H1 (cell line): ENCODE measurements at regions not wholly inside any gene's neighbourhood (a gene's known extent, or its start where the extent isn't known, plus 50 kb on each side); places are given as distances from the start of the nearest gene placed in this dataset.

Experiments used
- CTCF ChIA-PET: fragments of 300-600 bp; sonication (Branson Sonifier 250); formaldehyde crosslinking; loops from one replicate; lab custom pipeline; 2021; ENCODE audit not compliant: partially characterized antibody; lab: Charles Lee
- POLR2A ChIA-PET: fragments of 300-600 bp; sonication (Branson Sonifier 250); formaldehyde crosslinking; loops from one replicate; lab custom pipeline; 2021; ENCODE audit warnings: inconsistent platforms; ENCODE audit not compliant: partially characterized antibody; lab: Charles Lee
- DNase-seq, 2 experiments: peaks; one replicate each; pipeline versions ENCODE4 v3.0.0 to v3.0.0-alpha.2; 2010 to 2022; ENCODE audit warnings: low spot score in 2 of 2, low read depth in 1 of 2, mixed read lengths in 1 of 2
- FAIRE-seq: peaks from 2 replicates; lab custom pipeline; 2011; peaks lifted over from hg19 to GRCh38; lab: Jason Lieb, UNC
- H2AFZ ChIP-seq: 2 replicates; pipeline ENCODE4 v1.8.1; 2012; ENCODE audit warnings: low read length, inconsistent platforms
- H2AK5ac ChIP-seq: 2 replicates; pipeline ENCODE4 v1.6.1; 2013; ENCODE audit warnings: low read depth, low read length
- H2BK120ac ChIP-seq: replicated peaks from 2 replicates; pipeline ENCODE3; 2013; ENCODE audit warnings: low read depth, low read length, inconsistent platforms
- H2BK12ac ChIP-seq: 2 replicates; pipeline ENCODE4 v1.6.1; 2013; ENCODE audit warnings: low read depth, low read length
- H2BK15ac ChIP-seq: 2 replicates; pipeline ENCODE4 v1.6.1; 2013; ENCODE audit warnings: low read length
- H2BK20ac ChIP-seq: 2 replicates; pipeline ENCODE4 v1.6.1; 2013; ENCODE audit warnings: low read length
- H2BK5ac ChIP-seq: 2 replicates; pipeline ENCODE4 v1.6.1; 2013; ENCODE audit warnings: low read depth, low read length
- H3K14ac ChIP-seq: 2 replicates; pipeline ENCODE4 v1.6.1; 2013; ENCODE audit warnings: inconsistent platforms; ENCODE audit not compliant: insufficient read length
- H3K18ac ChIP-seq: 2 replicates; pipeline ENCODE4 v1.6.1; 2013; ENCODE audit warnings: low read length; ENCODE audit errors: extremely low read depth
- H3K23ac ChIP-seq: 2 replicates; pipeline ENCODE4 v1.6.1; 2013; ENCODE audit warnings: inconsistent platforms; ENCODE audit not compliant: insufficient read length
- H3K23me2 ChIP-seq: 2 replicates; pipeline ENCODE4 v1.6.1; 2013; ENCODE audit warnings: low read depth, low read length
- H3K27ac ChIP-seq: 2 replicates; pipeline ENCODE4 v1.6.1; 2011; ENCODE audit warnings: low read depth, low read length, inconsistent platforms
- H3K27me3 ChIP-seq, 4 experiments: replicated peaks in 1 of 4; 1 replicate in 1 of 4; 2 replicates in 3 of 4; pipeline versions ENCODE4 v1.6.1 to v1.8.1; 2011 to 2013; ENCODE audit warnings: low read length in 3 of 4, mild to moderate bottlenecking in 3 of 4, inconsistent platforms in 2 of 4, mixed read lengths in 2 of 4, moderate library complexity in 1 of 4; ENCODE audit not compliant: control insufficient read depth in 3 of 4, insufficient read depth in 3 of 4; ENCODE audit errors: extremely low read depth in 1 of 4
- H3K36me3 ChIP-seq, 4 experiments: 2 replicates each; pipeline versions ENCODE4 v1.6.1 to v1.8.1; 2011 to 2013; ENCODE audit warnings: mild to moderate bottlenecking in 4 of 4, low read length in 3 of 4, moderate library complexity in 2 of 4, control low read depth in 1 of 4, inconsistent platforms in 1 of 4; ENCODE audit not compliant: insufficient read depth in 4 of 4, control insufficient read depth in 2 of 4
- H3K4ac ChIP-seq: replicated peaks from 2 replicates; pipeline ENCODE3; 2013; ENCODE audit warnings: low read length, low read depth, mixed read lengths, inconsistent platforms; ENCODE audit not compliant: insufficient read length
- H3K4me1 ChIP-seq, 4 experiments: replicated peaks in 1 of 4; 1 replicate in 1 of 4; 2 replicates in 3 of 4; pipeline versions ENCODE4 v1.6.1 to v1.8.1; 2011 to 2013; ENCODE audit warnings: low read length in 3 of 4, inconsistent platforms in 2 of 4, mixed read lengths in 1 of 4; ENCODE audit not compliant: insufficient read depth in 4 of 4, control insufficient read depth in 3 of 4
- H3K4me2 ChIP-seq, 2 experiments: 2 replicates each; pipeline versions ENCODE4 v1.6.1 to v1.8.1; 2011 to 2013; ENCODE audit warnings: low read depth in 2 of 2, low read length in 2 of 2, control low read depth in 1 of 2, inconsistent platforms in 1 of 2, mild to moderate bottlenecking in 1 of 2; ENCODE audit not compliant: insufficient read depth in 1 of 2
- H3K4me3 ChIP-seq, 4 experiments: fragments of 200-600, 300-600 bp in 1 of 4; sonication (generic), shearing (Covaris generic), sonication (Bioruptor Twin) in 1 of 4; 2 replicates each; pipeline versions ENCODE4 v1.5.1 to v1.8.1; 2011 to 2016; ENCODE audit warnings: low read length in 4 of 4, low read depth in 3 of 4, control low read depth in 2 of 4, inconsistent platforms in 2 of 4, mild to moderate bottlenecking in 2 of 4, mixed read lengths in 1 of 4, moderate library complexity in 1 of 4; ENCODE audit not compliant: insufficient read depth in 2 of 4; ENCODE audit errors: extremely low read depth in 1 of 4
- H3K56ac ChIP-seq: replicated peaks from 2 replicates; pipeline ENCODE3; 2013; ENCODE audit warnings: low read depth, mild to moderate bottlenecking, mixed read lengths, low read length, inconsistent platforms; ENCODE audit not compliant: insufficient read length
- H3K79me1 ChIP-seq: 2 replicates; pipeline ENCODE4 v1.6.1; 2013; ENCODE audit warnings: low read depth, low read length, control low read depth
- H3K79me2 ChIP-seq, 2 experiments: 2 replicates each; pipeline versions ENCODE4 v1.6.1 to v1.8.1; 2012 to 2013; ENCODE audit warnings: low read length in 2 of 2, mild to moderate bottlenecking in 2 of 2, inconsistent platforms in 1 of 2; ENCODE audit not compliant: insufficient read depth in 2 of 2, control insufficient read depth in 1 of 2
- H3K9ac ChIP-seq, 4 experiments: replicated peaks in 1 of 4; 1 replicate in 1 of 4; 2 replicates in 3 of 4; pipeline versions ENCODE4 v1.6.1 to v1.8.1; 2011 to 2013; ENCODE audit warnings: low read depth in 3 of 4, low read length in 3 of 4, control low read depth in 2 of 4, mild to moderate bottlenecking in 2 of 4, moderate library complexity in 2 of 4, inconsistent platforms in 1 of 4; ENCODE audit errors: extremely low read depth in 1 of 4
- H3K9me3 ChIP-seq, 2 experiments: 2 replicates each; pipeline versions ENCODE4 v1.6.1 to v1.8.1; 2012 to 2013; ENCODE audit warnings: mild to moderate bottlenecking in 2 of 2, moderate library complexity in 2 of 2, control low read depth in 1 of 2, inconsistent platforms in 1 of 2, low read depth in 1 of 2, low read length in 1 of 2, mixed read lengths in 1 of 2; ENCODE audit not compliant: insufficient read depth in 2 of 2
- H4K20me1 ChIP-seq, 2 experiments: replicated peaks in 1 of 2; 2 replicates each; pipeline versions ENCODE3 to v1.8.1; 2011 to 2013; ENCODE audit warnings: inconsistent platforms in 2 of 2, low read length in 2 of 2, mild to moderate bottlenecking in 1 of 2; ENCODE audit not compliant: insufficient read depth in 2 of 2, control insufficient read depth in 1 of 2
- H4K5ac ChIP-seq: 2 replicates; pipeline ENCODE4 v1.6.1; 2013; ENCODE audit warnings: low read length, low read depth, mixed read lengths, inconsistent platforms; ENCODE audit not compliant: insufficient read length
- H4K8ac ChIP-seq: 2 replicates; pipeline ENCODE4 v1.8.0; 2013; ENCODE audit warnings: mild to moderate bottlenecking, moderate library complexity, low read length, inconsistent platforms; ENCODE audit not compliant: insufficient read depth; ENCODE audit errors: extremely low read depth
- H4K91ac ChIP-seq: replicated peaks from 2 replicates; pipeline ENCODE3; 2013; ENCODE audit warnings: low read length, mixed read lengths, inconsistent platforms; ENCODE audit not compliant: insufficient read length
- ASH2L ChIP-seq: fragments of 200-600, 300-600 bp; sonication (generic); IDR thresholded peaks from one replicate; pipeline ENCODE4 v1.7.1; 2017; ENCODE audit warnings: low read length
- BACH1 ChIP-seq: IDR thresholded peaks from 2 replicates; pipeline ENCODE4 v1.6.1; 2012; ENCODE audit warnings: low read length, improper control_type of control experiment
- CBX5 ChIP-seq: fragments of 300-800, 300-1000 bp; sonication (generic); IDR thresholded peaks from 2 replicates; pipeline ENCODE4 v1.7.1; 2016; ENCODE audit warnings: antibody characterized with exemption, low read length, low read depth
- EZH2 ChIP-seq: fragments of 200-600 bp; sonication (generic); IDR thresholded peaks from 2 replicates; pipeline ENCODE4 v1.7.1; 2012; ENCODE audit warnings: low read depth, mild to moderate bottlenecking, moderate library complexity, low read length, inconsistent platforms; ENCODE audit not compliant: severe bottlenecking
- GABPA ChIP-seq: IDR thresholded peaks from 2 replicates; pipeline ENCODE4 v1.6.1; 2011; ENCODE audit warnings: mild to moderate bottlenecking, low read length, moderate library complexity, borderline replicate concordance; ENCODE audit not compliant: insufficient read depth
- HDAC2 ChIP-seq, 2 experiments: fragments of 300-600 bp in 1 of 2; sonication (generic) in 1 of 2; IDR thresholded peaks; 2 replicates each; pipeline ENCODE4 v1.6.1; 2011 to 2012; ENCODE audit warnings: low read depth in 2 of 2, low read length in 2 of 2, mild to moderate bottlenecking in 2 of 2, moderate library complexity in 2 of 2, borderline replicate concordance in 1 of 2, inconsistent platforms in 1 of 2
- JUND ChIP-seq: IDR thresholded peaks from 2 replicates; pipeline ENCODE4 v1.6.1; 2011; ENCODE audit warnings: mild to moderate bottlenecking, improper control_type of control experiment, low read length
- KDM5A ChIP-seq: fragments of 200-600 bp; IDR thresholded peaks from 2 replicates; pipeline ENCODE4 v1.7.1; 2012; ENCODE audit warnings: mild to moderate bottlenecking, low read length, inconsistent platforms, mixed read lengths
- NRF1 ChIP-seq: IDR thresholded peaks from 2 replicates; pipeline ENCODE4 v1.6.1; 2011; ENCODE audit warnings: mild to moderate bottlenecking, low read depth, low read length, improper control_type of control experiment
- POLR2A ChIP-seq, 2 experiments: IDR thresholded peaks; 1 replicate in 1 of 2; 2 replicates in 1 of 2; pipeline ENCODE4 v1.6.1; 2011; ENCODE audit warnings: low read depth in 2 of 2, low read length in 2 of 2, mild to moderate bottlenecking in 2 of 2; ENCODE audit errors: control extremely low read depth in 1 of 2
- RFX5 ChIP-seq: IDR thresholded peaks from 2 replicates; pipeline ENCODE4 v1.6.1; 2011; ENCODE audit warnings: low read depth, low read length, improper control_type of control experiment, borderline replicate concordance
- SIX5 ChIP-seq: IDR thresholded peaks from 2 replicates; pipeline ENCODE4 v1.6.1; 2011; ENCODE audit warnings: mild to moderate bottlenecking, low read depth, low read length
- SRF ChIP-seq: IDR thresholded peaks from 2 replicates; pipeline ENCODE4 v1.6.1; 2011; ENCODE audit warnings: mild to moderate bottlenecking, low read depth, low read length, moderate library complexity
- ZNF274 ChIP-seq: IDR thresholded peaks from 2 replicates; pipeline ENCODE4 v1.7.0; 2012; ENCODE audit warnings: low read length, borderline replicate concordance; ENCODE audit errors: extremely low read depth
- WGBS, 2 experiments: shearing (Covaris generic) in 1 of 2; methylation state at CpG; one replicate each; pipeline versions ENCODE4 v1.1.6 to v1.1.7; 2013 to 2015; ENCODE audit warnings: low lambda C conversion rate in 2 of 2, mixed read lengths in 2 of 2, inconsistent platforms in 1 of 2, low coverage in 1 of 2, missing lambda C conversion rate in 1 of 2; ENCODE audit not compliant: insufficient replicate concordance in 2 of 2, insufficient coverage in 1 of 2, insufficient read length in 1 of 2; ENCODE audit errors: extremely low coverage in 1 of 2, missing lambda C conversion rate in 1 of 2; 5-methylcytosine and 5-hydroxymethylcytosine counted together
- TF ChIP-seq, protein P1 (sequence below): IDR thresholded peaks from 2 replicates; pipeline ENCODE4 v1.6.1; 2012; ENCODE audit warnings: inconsistent platforms

DNA sequence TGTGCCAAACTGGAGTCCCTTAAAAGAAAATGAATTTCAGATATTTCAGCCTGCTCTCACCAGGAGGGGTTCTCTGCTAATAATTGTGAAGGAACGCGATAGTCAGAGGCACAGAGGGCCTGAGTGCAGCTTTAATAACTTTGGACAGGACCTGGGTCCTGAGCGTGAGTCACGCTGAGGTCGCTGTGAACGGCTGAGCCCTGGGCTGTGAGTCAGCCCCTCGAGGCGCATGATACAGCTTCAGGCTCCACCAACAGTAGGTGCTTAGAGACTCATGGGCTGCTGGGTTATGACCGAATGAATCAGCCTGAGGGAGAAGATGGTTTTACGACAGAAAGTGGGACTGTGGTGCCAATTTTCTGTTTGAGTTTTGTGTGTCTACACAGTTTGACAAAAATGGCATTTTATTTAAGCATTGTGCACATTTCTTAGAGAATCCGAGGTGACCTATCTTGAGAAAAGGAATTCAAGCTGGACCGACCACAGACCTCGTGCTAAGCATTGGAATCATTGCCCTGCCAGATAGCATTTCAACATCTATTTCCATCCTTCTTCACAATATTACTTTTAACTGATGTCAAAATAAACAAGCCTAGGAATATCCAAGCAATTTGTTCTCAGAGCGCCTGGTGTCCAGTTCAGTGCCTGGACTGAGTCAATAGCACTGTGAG lies 183.0 kb downstream of the THBS2 start:
- Histone ChIP-seq H2BK5ac (no peak overlapping the region), H3K23me2 (no peaks in the 10 kb centered on the region), H4K20me1 (no peaks in the 10 kb centered on the region), H2BK12ac (no peak overlapping the region), H4K8ac (no peak overlapping the region), H3K9ac (no peak overlapping the region), H2BK120ac (no peak overlapping the region), H3K23ac (no peak overlapping the region), H3K14ac (no peak overlapping the region), H3K4ac (no peak overlapping the region), H4K5ac (no peak overlapping the region), H3K4me1 (no peaks in the 10 kb centered on the region; a peak in 1 of 7 replicates), H3K79me2 (no peaks in the 10 kb centered on the region), H3K56ac (no peak overlapping the region), H3K9me3 (no peaks in the 10 kb centered on the region), H3K4me3 (no peak overlapping the region), H3K4me2 (no peak overlapping the region), H2BK20ac (no peak overlapping the region), H4K91ac (no peak overlapping the region), H3K79me1 (no peaks in the 10 kb centered on the region), H3K36me3 (no peaks in the 10 kb centered on the region), H3K27me3 (no peaks in the 10 kb centered on the region), H2AFZ (no peak overlapping the region), H2BK15ac (no peak overlapping the region), H2AK5ac (no peak overlapping the region), H3K18ac (no peak overlapping the region), H3K27ac (no peak overlapping the region)
- 91% methylated on average over 14 of the region's 14 CpGs; no CpG with 5 or more reads in 1 of the 2 experiments for WGBS, 2 experiments
- CTCF ChIA-PET = no interaction called here
- POLR2A ChIA-PET = interaction anchor here (0.7 kb wide), 1 partner anchor 88 kb away, joined by 7 read pairs; no protein-coding TSS in a partner anchor
- no peak for FAIRE-seq
- no peak for DNase-seq
- TF ChIP-seq SRF = no peak
- TF ChIP-seq ASH2L = no peak
- no peak for TF ChIP-seq EZH2
- TF ChIP-seq GABPA = no peak
- no peak for TF ChIP-seq RFX5
- TF ChIP-seq ZNF274 = no peak
- no peak for TF ChIP-seq SIX5
- TF ChIP-seq JUND = no peak
- no peak for TF ChIP-seq KDM5A
- TF ChIP-seq NRF1 = no peak
- no peak for TF ChIP-seq CBX5
- TF ChIP-seq, protein P1, sequence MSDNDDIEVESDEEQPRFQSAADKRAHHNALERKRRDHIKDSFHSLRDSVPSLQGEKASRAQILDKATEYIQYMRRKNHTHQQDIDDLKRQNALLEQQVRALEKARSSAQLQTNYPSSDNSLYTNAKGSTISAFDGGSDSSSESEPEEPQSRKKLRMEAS = no peak
- no peak for TF ChIP-seq BACH1
- TF ChIP-seq POLR2A (IDR thresholded peaks at IDR 0.05; ENCODE audit: control extremely low read depth in 1 of 2, low read depth in 2 of 2, low read length in 2 of 2) = no peak
- no peak for TF ChIP-seq HDAC2 (IDR thresholded peaks at IDR 0.05; ENCODE audit: borderline replicate concordance in 1 of 2, low read depth in 2 of 2, low read length in 2 of 2)
